Mesendoderm (in vitro differentiated cells): ENCODE measurements at regions not wholly inside any gene's neighbourhood (a gene's known extent, or its start where the extent isn't known, plus 50 kb on each side); places are given as distances from the start of the nearest gene placed in this dataset.
A peak's percentile ranks its signal among the peaks of the same experiment; 100 is the strongest.

ENCODE experiments used
- DNase-seq: peaks from one replicate; pipeline ENCODE4 v3.0.0; 2013
- H2AK5ac ChIP-seq: 2 replicates; pipeline ENCODE4 v1.6.1; 2013; ENCODE audit warnings: low read length, inconsistent platforms
- H2BK120ac ChIP-seq: 2 replicates; pipeline ENCODE4 v1.6.1; 2013; ENCODE audit warnings: low read depth, mild to moderate bottlenecking, low read length, moderate library complexity, mixed read lengths
- H2BK15ac ChIP-seq: replicated peaks from 2 replicates; pipeline ENCODE4 v1.6.1; 2013; ENCODE audit warnings: low read depth, mild to moderate bottlenecking, moderate library complexity
- H2BK5ac ChIP-seq: 2 replicates; pipeline ENCODE4 v1.6.1; 2013; ENCODE audit warnings: low read length, inconsistent platforms
- H3K18ac ChIP-seq: 2 replicates; pipeline ENCODE4 v1.6.1; 2013; ENCODE audit warnings: mild to moderate bottlenecking, low read length, mixed read lengths
- H3K23ac ChIP-seq: one replicate; pipeline ENCODE4 v1.6.1; 2013; ENCODE audit warnings: low read length
- H3K27ac ChIP-seq: 2 replicates; pipeline ENCODE4 v1.5.1; 2013; ENCODE audit warnings: low read depth, mild to moderate bottlenecking, inconsistent platforms, low read length, moderate library complexity
- H3K27me3 ChIP-seq: 2 replicates; pipeline ENCODE4 v1.6.1; 2013; ENCODE audit warnings: low read length, control low read depth, mild to moderate bottlenecking, inconsistent platforms; ENCODE audit not compliant: insufficient read depth, poor library complexity
- H3K36me3 ChIP-seq: 2 replicates; pipeline ENCODE4 v1.6.1; 2013; ENCODE audit warnings: low read length, inconsistent platforms; ENCODE audit not compliant: control insufficient read depth, insufficient read depth
- H3K4ac ChIP-seq: one replicate; pipeline ENCODE4 v1.6.1; 2013; ENCODE audit warnings: low read depth, mild to moderate bottlenecking, low read length, moderate library complexity
- H3K4me1 ChIP-seq: 2 replicates; pipeline ENCODE4 v1.6.1; 2013; ENCODE audit warnings: low read depth, low read length, inconsistent platforms; ENCODE audit not compliant: control insufficient read depth
- H3K4me2 ChIP-seq: 2 replicates; pipeline ENCODE4 v1.6.1; 2013; ENCODE audit warnings: low read length
- H3K4me3 ChIP-seq: 2 replicates; pipeline ENCODE4 v1.5.1; 2013; ENCODE audit warnings: mild to moderate bottlenecking, low read length
- H3K56ac ChIP-seq: one replicate; pipeline ENCODE4 v1.6.1; 2013; ENCODE audit warnings: low read length
- H3K79me1 ChIP-seq: 2 replicates; pipeline ENCODE4 v1.6.1; 2013; ENCODE audit warnings: low read length, inconsistent platforms
- H3K79me2 ChIP-seq: 2 replicates; pipeline ENCODE4 v1.6.1; 2013; ENCODE audit warnings: mild to moderate bottlenecking, low read length; ENCODE audit not compliant: control insufficient read depth, insufficient read depth
- H3K9ac ChIP-seq: 2 replicates; pipeline ENCODE4 v1.6.1; 2013; ENCODE audit warnings: low read length, inconsistent platforms
- H4K5ac ChIP-seq: one replicate; pipeline ENCODE4 v1.6.1; 2013; ENCODE audit warnings: low read length
- H4K8ac ChIP-seq: one replicate; pipeline ENCODE4 v1.6.1; 2013; ENCODE audit warnings: low read depth, mild to moderate bottlenecking, control low read depth, low read length, moderate library complexity
- WGBS: extraction: QIAGEN DNeasy Blood & Tissue Kit; methylation state at CpG from one replicate; pipeline ENCODE4 v1.1.7; 2013; ENCODE audit warnings: low lambda C conversion rate, missing lambda C conversion rate; ENCODE audit not compliant: insufficient coverage; ENCODE audit errors: extremely low coverage; 5-methylcytosine and 5-hydroxymethylcytosine counted together

DNA sequence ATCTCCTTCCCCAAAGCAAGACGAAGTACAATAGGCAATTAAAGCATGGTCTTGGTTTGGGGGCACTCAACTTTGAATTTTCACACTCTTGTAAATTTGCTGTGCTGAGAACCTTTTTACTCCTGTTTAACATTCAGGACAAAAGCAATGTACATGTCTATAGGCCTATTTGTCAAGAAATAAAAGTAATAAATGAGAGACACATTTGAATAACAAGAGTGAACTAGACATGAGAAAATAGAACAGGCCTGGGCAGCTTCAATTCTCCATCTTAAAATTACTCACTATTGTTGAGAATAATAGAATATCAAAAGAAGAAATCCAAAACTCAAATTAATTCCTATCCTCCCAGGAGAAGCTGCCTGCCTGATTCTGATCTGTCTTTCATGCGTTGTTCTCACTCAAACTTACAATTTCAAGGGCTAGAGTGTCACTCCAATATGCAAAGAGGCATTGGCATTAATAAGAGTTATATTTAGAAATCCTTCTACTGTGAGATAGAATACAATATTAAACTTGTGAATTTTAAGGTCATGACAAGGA lies 192.9 kb upstream of the CCNG1 start:
- no peak overlapping the region for H3K23ac ChIP-seq
- no peak overlapping the region for H2AK5ac ChIP-seq
- no peak overlapping the region for H3K4ac ChIP-seq
- H3K27me3 ChIP-seq = no peaks in the 10 kb centered on the region
- no peak overlapping the region for H3K56ac ChIP-seq
- peaks cover 2% of the 10 kb centered on the region for H3K4me1 ChIP-seq
- H3K9ac ChIP-seq = no peak overlapping the region
- H3K79me1 ChIP-seq = no peaks in the 10 kb centered on the region
- H3K4me3 ChIP-seq = no peak overlapping the region
- no peak overlapping the region for H3K4me2 ChIP-seq
- H3K36me3 ChIP-seq = no peaks in the 10 kb centered on the region
- WGBS = no CpG with 5 or more reads among the region's 2 CpGs
- H3K79me2 ChIP-seq = no peaks in the 10 kb centered on the region
- no peak overlapping the region for H4K8ac ChIP-seq
- no peak overlapping the region for H2BK5ac ChIP-seq
- H2BK120ac ChIP-seq = no peak overlapping the region
- H2BK15ac ChIP-seq = no peak overlapping the region
- H3K27ac ChIP-seq = no peak overlapping the region
- no peak overlapping the region for H3K18ac ChIP-seq
- no peak overlapping the region for H4K5ac ChIP-seq
- no peak for DNase-seq

- Histone ChIP-seq H3K4me1 (peaks cover 2% of the 10 kb centered on the region), H3K27ac (no peak overlapping the region), H3K4ac (no peak overlapping the region), H3K36me3 (no peaks in the 10 kb centered on the region), H4K8ac (no peak overlapping the region), H3K9ac (no peak overlapping the region), H3K79me1 (no peaks in the 10 kb centered on the region), H2BK5ac (no peak overlapping the region), H3K23ac (no peak overlapping the region), H3K4me2 (no peak overlapping the region), H2BK120ac (no peak overlapping the region), H3K27me3 (no peaks in the 10 kb centered on the region), H2AK5ac (no peak overlapping the region), H3K18ac (no peak overlapping the region), H2BK15ac (no peak overlapping the region), H3K56ac (no peak overlapping the region), H3K79me2 (no peaks in the 10 kb centered on the region), H3K4me3 (no peak overlapping the region), H4K5ac (no peak overlapping the region)
- WGBS = no CpG with 5 or more reads among the region's 2 CpGs
- DNase-seq = peak; percentile 34
These were observed 191.8 kb upstream of the CCNG1 start for GRCh38 chr5:163245584-163245983.

- Histone ChIP-seq H3K18ac (no peak overlapping the region), H2BK5ac (no peak overlapping the region), H4K8ac (no peak overlapping the region), H2AK5ac (no peak overlapping the region), H3K4me1 (peaks cover 2% of the 10 kb centered on the region), H3K23ac (no peak overlapping the region), H3K4ac (no peak overlapping the region), H3K27me3 (no peaks in the 10 kb centered on the region), H3K4me2 (no peak overlapping the region), H3K4me3 (no peak overlapping the region), H2BK15ac (no peak overlapping the region), H3K27ac (no peak overlapping the region), H3K56ac (no peak overlapping the region), H3K79me2 (no peaks in the 10 kb centered on the region), H2BK120ac (no peak overlapping the region), H3K36me3 (no peaks in the 10 kb centered on the region), H4K5ac (no peak overlapping the region), H3K79me1 (no peaks in the 10 kb centered on the region), H3K9ac (no peak overlapping the region)
- no peak for DNase-seq
- WGBS = no CpG with 5 or more reads among the region's 2 CpGs
These were observed 189.1 kb upstream of the CCNG1 start for GRCh38 chr5:163248333-163248732.

DNA sequence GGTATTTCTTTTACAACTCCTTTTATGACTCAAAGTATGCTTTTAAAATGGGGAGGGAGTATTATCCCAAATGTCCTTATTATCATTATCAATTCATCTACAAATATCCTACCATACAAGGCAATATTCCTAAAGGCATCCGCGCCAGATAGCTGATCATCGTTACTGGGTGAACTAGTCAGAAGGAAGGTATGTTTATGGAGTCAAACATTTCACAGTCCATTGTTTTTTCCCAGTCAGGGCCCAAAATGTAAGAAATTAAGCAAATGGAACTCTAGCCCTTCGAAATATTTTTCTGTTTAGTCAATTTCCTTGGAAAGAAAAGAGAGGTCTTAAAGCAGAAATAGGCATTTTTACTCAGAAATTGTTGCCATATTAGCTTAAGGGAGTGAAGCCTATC lies 188.5 kb upstream of the CCNG1 start:
- Histone ChIP-seq H3K79me1 (no peaks in the 10 kb centered on the region), H3K4ac (no peak overlapping the region), H3K36me3 (no peaks in the 10 kb centered on the region), H3K18ac (no peak overlapping the region), H3K79me2 (no peaks in the 10 kb centered on the region), H2BK120ac (no peak overlapping the region), H3K4me3 (no peak overlapping the region), H3K4me1 (peaks cover 2% of the 10 kb centered on the region), H3K27ac (no peak overlapping the region), H3K4me2 (no peak overlapping the region), H3K56ac (no peak overlapping the region), H4K5ac (no peak overlapping the region), H3K23ac (no peak overlapping the region), H2AK5ac (no peak overlapping the region), H2BK15ac (no peak overlapping the region), H3K9ac (no peak overlapping the region), H2BK5ac (no peak overlapping the region), H3K27me3 (no peaks in the 10 kb centered on the region), H4K8ac (no peak overlapping the region)
- DNase-seq = no peak
- no CpG with 5 or more reads among the region's 4 CpGs for WGBS

- H3K4ac ChIP-seq = no peak overlapping the region
- no peak overlapping the region for H3K4me3 ChIP-seq
- H3K27me3 ChIP-seq = no peaks in the 10 kb centered on the region
- H2BK120ac ChIP-seq = no peak overlapping the region
- no peak for DNase-seq
- H3K4me2 ChIP-seq = no peak overlapping the region
- no peaks in the 10 kb centered on the region for H3K36me3 ChIP-seq
- no peak overlapping the region for H4K8ac ChIP-seq
- no peak overlapping the region for H4K5ac ChIP-seq
- H3K23ac ChIP-seq = no peak overlapping the region
- no peak overlapping the region for H3K27ac ChIP-seq
- no peaks in the 10 kb centered on the region for H3K79me2 ChIP-seq
- no peak overlapping the region for H3K9ac ChIP-seq
- H3K79me1 ChIP-seq = no peaks in the 10 kb centered on the region
- H2AK5ac ChIP-seq = no peak overlapping the region
- H3K56ac ChIP-seq = no peak overlapping the region
- WGBS = no CpG with 5 or more reads among the region's 5 CpGs
- no peaks in the 10 kb centered on the region for H3K4me1 ChIP-seq
- no peak overlapping the region for H2BK15ac ChIP-seq
- H3K18ac ChIP-seq = no peak overlapping the region
- H2BK5ac ChIP-seq = no peak overlapping the region
These were observed 184.4 kb upstream of the CCNG1 start for GRCh38 chr5:163252950-163253349.

GRCh38 chr5:163259495-163259894 lies 177.9 kb upstream of the CCNG1 start:
- Histone ChIP-seq H3K27ac (no peak overlapping the region), H3K56ac (no peak overlapping the region), H3K4ac (no peak overlapping the region), H3K36me3 (no peaks in the 10 kb centered on the region), H3K4me3 (no peak overlapping the region), H3K79me2 (no peaks in the 10 kb centered on the region), H3K9ac (no peak overlapping the region), H3K4me1 (no peaks in the 10 kb centered on the region), H4K8ac (no peak overlapping the region), H2BK15ac (no peak overlapping the region), H4K5ac (no peak overlapping the region), H3K27me3 (no peaks in the 10 kb centered on the region), H3K79me1 (no peaks in the 10 kb centered on the region), H3K4me2 (no peak overlapping the region), H3K23ac (no peak overlapping the region), H2BK120ac (no peak overlapping the region), H3K18ac (no peak overlapping the region), H2BK5ac (no peak overlapping the region), H2AK5ac (no peak overlapping the region)
- WGBS = no CpG with 5 or more reads among the region's 2 CpGs
- DNase-seq = no peak
